SU-DHL-6 (cell line): ENCODE measurements at regions not wholly inside any gene's neighbourhood (a gene's known extent, or its start where the extent isn't known, plus 50 kb on each side); places are given as distances from the start of the nearest gene placed in this dataset.

ENCODE experiments used
- H2AFZ ChIP-seq: fragments of 200-600 bp; sonication (generic); 2 replicates; pipeline ENCODE4 v1.6.1; 2014; ENCODE audit warnings: low read depth, mild to moderate bottlenecking, moderate library complexity, mixed read lengths, antibody characterized with exemption, low read length; ENCODE audit not compliant: severe bottlenecking
- H3F3A ChIP-seq: fragments of 200-600 bp; shearing (Covaris generic); 2 replicates; pipeline ENCODE4 v1.6.0; 2016; ENCODE audit warnings: antibody characterized with exemption, mild to moderate bottlenecking; ENCODE audit not compliant: insufficient read depth
- H3K27ac ChIP-seq: fragments of 200-600 bp; sonication (generic); 2 replicates; pipeline ENCODE4 v1.5.1; 2016; ENCODE audit warnings: low read depth, mild to moderate bottlenecking, low read length, moderate library complexity, mixed read lengths
- H3K27me3 ChIP-seq: fragments of 200-600 bp; sonication (generic), shearing (Covaris generic); 2 replicates; pipeline ENCODE4 v1.6.0; 2014; ENCODE audit warnings: mild to moderate bottlenecking, low read length
- H3K36me3 ChIP-seq: fragments of 200-600 bp; sonication (generic); 2 replicates; pipeline ENCODE4 v1.6.1; 2014; ENCODE audit warnings: mild to moderate bottlenecking, low read length, mixed read lengths
- H3K4me2 ChIP-seq: fragments of 300-600, 200-600 bp; shearing (Covaris generic), sonication (generic); 2 replicates; pipeline ENCODE4 v1.6.0; 2014; ENCODE audit warnings: low read length, low read depth, mild to moderate bottlenecking; ENCODE audit not compliant: poor library complexity, severe bottlenecking
- H3K4me3 ChIP-seq: fragments of 200-600 bp; sonication (generic); 2 replicates; pipeline ENCODE4 v1.5.1; 2014; ENCODE audit warnings: antibody characterized with exemption, low read length, mild to moderate bottlenecking, mixed read lengths; ENCODE audit not compliant: insufficient read depth, poor library complexity, severe bottlenecking
- H3K79me2 ChIP-seq: fragments of 200-600 bp; sonication (generic); 2 replicates; pipeline ENCODE4 v1.6.1; 2014; ENCODE audit warnings: mild to moderate bottlenecking, low read length, moderate library complexity; ENCODE audit not compliant: insufficient read depth
- H3K9ac ChIP-seq: fragments of 200-600 bp; sonication (generic); 2 replicates; pipeline ENCODE4 v1.7.0; 2014; ENCODE audit warnings: mild to moderate bottlenecking, low read length
- H3K9me2 ChIP-seq: fragments of 200-600 bp; sonication (generic); replicated peaks from 2 replicates; pipeline ENCODE4 v1.6.1; 2014; ENCODE audit warnings: low read length; ENCODE audit not compliant: insufficient read depth
- H3K9me3 ChIP-seq: fragments of 200-600 bp; sonication (generic); 2 replicates; pipeline ENCODE4 v1.6.1; 2014; ENCODE audit warnings: low read length, mixed read lengths; ENCODE audit not compliant: insufficient read depth
- H4K20me1 ChIP-seq: fragments of 200-600 bp; sonication (generic); 2 replicates; pipeline ENCODE4 v1.6.1; 2014; ENCODE audit warnings: low read depth, mild to moderate bottlenecking, antibody characterized with exemption, low read length, moderate library complexity, mixed read lengths
- CTCF ChIP-seq: fragments of 200-600 bp; sonication (generic); IDR thresholded peaks from one replicate; pipeline ENCODE4 v1.5.1; 2017; ENCODE audit warnings: antibody characterized with exemption, mild to moderate bottlenecking, low read length, moderate library complexity; ENCODE audit not compliant: insufficient read depth, poor library complexity, severe bottlenecking
- EZH2phosphoT487 ChIP-seq: fragments of 200-600 bp; sonication (generic), shearing (Covaris generic); conservative IDR thresholded peaks from 2 replicates; pipeline ENCODE4 v1.6.1; 2018; ENCODE audit warnings: mild to moderate bottlenecking, antibody characterized with exemption, low read length, moderate library complexity, mixed read lengths

DNA sequence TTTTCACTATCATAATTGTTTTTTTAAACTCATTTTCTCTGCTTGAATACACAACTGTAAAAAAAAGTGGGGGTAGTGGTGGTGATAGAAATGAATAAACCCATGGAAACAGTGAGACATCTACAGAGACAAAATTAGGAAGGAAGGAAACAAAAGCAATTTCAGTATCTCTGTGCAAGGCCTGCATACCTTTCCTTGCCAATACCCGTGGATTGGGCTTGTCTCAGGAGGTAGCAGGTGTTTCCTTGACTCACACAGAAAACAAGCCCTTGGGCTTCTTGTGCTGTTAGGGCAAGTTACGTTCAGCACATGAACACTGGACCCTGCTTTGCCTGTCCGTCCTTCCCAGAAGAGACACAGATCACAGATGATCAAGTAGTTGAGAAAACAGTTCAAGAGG lies 372.2 kb downstream of the ZSWIM6 start:
- no peak overlapping the region for H3K4me2 ChIP-seq
- H3K27ac ChIP-seq: no peak overlapping the region
- no peak overlapping the region for H2AFZ ChIP-seq
- H4K20me1 ChIP-seq: no peaks in the 10 kb centered on the region
- H3K27me3 ChIP-seq: no peaks in the 10 kb centered on the region
- H3K9me2 ChIP-seq: no peaks in the 10 kb centered on the region; the same call in 1 of the 2 replicates
- H3K36me3 ChIP-seq: no peaks in the 10 kb centered on the region
- H3K9ac ChIP-seq: no peak overlapping the region
- H3K4me3 ChIP-seq: no peak overlapping the region
- no peaks in the 10 kb centered on the region for H3F3A ChIP-seq
- TF ChIP-seq EZH2phosphoT487 (no peak), CTCF (no peak)
- H3K9me3 ChIP-seq: no peaks in the 10 kb centered on the region
- H3K79me2 ChIP-seq: no peaks in the 10 kb centered on the region

GRCh38 chr5:61706751-61707150 lies 374.7 kb downstream of the ZSWIM6 start:
- TF ChIP-seq CTCF (no peak), EZH2phosphoT487 (no peak)
- Histone ChIP-seq H3K9ac (no peak overlapping the region), H3K79me2 (no peaks in the 10 kb centered on the region), H3K36me3 (no peaks in the 10 kb centered on the region), H3K27me3 (no peaks in the 10 kb centered on the region), H4K20me1 (no peaks in the 10 kb centered on the region), H3K4me2 (no peak overlapping the region), H3F3A (no peaks in the 10 kb centered on the region), H3K9me2 (no peaks in the 10 kb centered on the region; the same call in 1 of the 2 replicates), H3K4me3 (no peak overlapping the region), H3K9me3 (no peaks in the 10 kb centered on the region), H3K27ac (no peak overlapping the region), H2AFZ (no peak overlapping the region)

GRCh38 chr5:61719124-61719523 lies 387.1 kb downstream of the ZSWIM6 start:
- Histone ChIP-seq H2AFZ (no peak overlapping the region), H3F3A (no peaks in the 10 kb centered on the region), H3K79me2 (no peaks in the 10 kb centered on the region), H3K9me3 (no peaks in the 10 kb centered on the region), H3K27ac (no peak overlapping the region), H3K4me3 (no peak overlapping the region), H3K27me3 (no peaks in the 10 kb centered on the region), H3K36me3 (no peaks in the 10 kb centered on the region), H3K4me2 (no peak overlapping the region), H4K20me1 (no peaks in the 10 kb centered on the region), H3K9ac (no peak overlapping the region), H3K9me2 (no peaks in the 10 kb centered on the region)
- TF ChIP-seq EZH2phosphoT487: no peak
- TF ChIP-seq CTCF: no peak

GRCh38 chr5:61720829-61721228 lies 388.8 kb downstream of the ZSWIM6 start:
- TF ChIP-seq CTCF: no peak
- no peak for TF ChIP-seq EZH2phosphoT487

More at GRCh38 chr5:61720829-61721228, 388.8 kb downstream of the ZSWIM6 start:
- H3K9ac ChIP-seq: no peak overlapping the region
- H3K9me2 ChIP-seq: no peaks in the 10 kb centered on the region
- no peaks in the 10 kb centered on the region for H3K9me3 ChIP-seq
- H3K27me3 ChIP-seq: no peaks in the 10 kb centered on the region
- H3K4me2 ChIP-seq: no peak overlapping the region
- no peaks in the 10 kb centered on the region for H3K36me3 ChIP-seq
- no peak overlapping the region for H2AFZ ChIP-seq
- H3K27ac ChIP-seq: no peak overlapping the region
- H3K4me3 ChIP-seq: no peak overlapping the region
- H3F3A ChIP-seq: no peaks in the 10 kb centered on the region
- H3K79me2 ChIP-seq: no peaks in the 10 kb centered on the region
- no peaks in the 10 kb centered on the region for H4K20me1 ChIP-seq
